ENCODE measurements at regions not wholly inside any gene's neighbourhood (a gene's known extent, or its start where the extent isn't known, plus 50 kb on each side); places are given as distances from the start of the nearest gene placed in this dataset.

DNA sequence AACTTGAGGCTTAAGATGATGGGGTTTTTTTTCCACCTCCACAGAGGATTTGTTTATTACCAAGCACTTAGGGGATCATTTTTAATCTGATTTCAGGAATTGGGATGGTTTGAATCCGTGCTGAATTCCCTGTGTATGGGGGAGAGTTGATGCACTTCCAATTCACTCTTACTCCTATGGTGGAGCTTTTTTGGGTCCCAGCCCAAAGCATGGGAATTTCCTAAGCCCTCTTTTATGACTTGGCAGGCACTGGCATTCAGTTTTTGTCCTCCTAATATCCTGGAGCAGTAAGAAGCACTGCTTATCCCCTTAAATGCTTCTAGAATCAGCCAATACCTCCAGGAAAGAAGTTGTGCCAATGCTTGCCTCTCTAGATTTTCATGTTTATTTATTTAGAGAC, 78.7 kb downstream of the HYCC1 start:
- H3K4me3 Mint-ChIP-seq: no peak overlapping the region
- H3T11ph ChIP-seq (ENCODE audit: low read length): no peak overlapping the region
- no peak overlapping the region for H3K27ac ChIP-seq (ENCODE audit: insufficient read length, low read depth, low read length)
- no peak overlapping the region for H2BK5ac ChIP-seq (ENCODE audit: insufficient read length, low read length)
- H3K23ac ChIP-seq (ENCODE audit: insufficient read length, low read depth, low read length): no peak overlapping the region
- DNase-seq: no peak
- no peak overlapping the region for H3K4me2 ChIP-seq (ENCODE audit: insufficient read depth, insufficient read length, low read length)
- H3K27ac Mint-ChIP-seq: no peak overlapping the region
- no peak overlapping the region for H3K4ac ChIP-seq (ENCODE audit: low read depth, low read length)
- TF ChIP-seq, protein P1, sequence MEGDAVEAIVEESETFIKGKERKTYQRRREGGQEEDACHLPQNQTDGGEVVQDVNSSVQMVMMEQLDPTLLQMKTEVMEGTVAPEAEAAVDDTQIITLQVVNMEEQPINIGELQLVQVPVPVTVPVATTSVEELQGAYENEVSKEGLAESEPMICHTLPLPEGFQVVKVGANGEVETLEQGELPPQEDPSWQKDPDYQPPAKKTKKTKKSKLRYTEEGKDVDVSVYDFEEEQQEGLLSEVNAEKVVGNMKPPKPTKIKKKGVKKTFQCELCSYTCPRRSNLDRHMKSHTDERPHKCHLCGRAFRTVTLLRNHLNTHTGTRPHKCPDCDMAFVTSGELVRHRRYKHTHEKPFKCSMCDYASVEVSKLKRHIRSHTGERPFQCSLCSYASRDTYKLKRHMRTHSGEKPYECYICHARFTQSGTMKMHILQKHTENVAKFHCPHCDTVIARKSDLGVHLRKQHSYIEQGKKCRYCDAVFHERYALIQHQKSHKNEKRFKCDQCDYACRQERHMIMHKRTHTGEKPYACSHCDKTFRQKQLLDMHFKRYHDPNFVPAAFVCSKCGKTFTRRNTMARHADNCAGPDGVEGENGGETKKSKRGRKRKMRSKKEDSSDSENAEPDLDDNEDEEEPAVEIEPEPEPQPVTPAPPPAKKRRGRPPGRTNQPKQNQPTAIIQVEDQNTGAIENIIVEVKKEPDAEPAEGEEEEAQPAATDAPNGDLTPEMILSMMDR (conservative IDR thresholded peaks at IDR 0.05): no peak
- no peak overlapping the region for H2AFZ ChIP-seq (ENCODE audit: low read length)
- no peaks in the 10 kb centered on the region for H3K4me1 ChIP-seq (ENCODE audit: insufficient read depth, low read length)
- H4K5ac ChIP-seq (ENCODE audit: insufficient read length, low read depth, low read length): no peak overlapping the region
- H3K14ac ChIP-seq (ENCODE audit: insufficient read depth, low read length): no peak overlapping the region
- H3K4me1 Mint-ChIP-seq: peaks cover 6 to 17% of the 10 kb centered on the region in 2 experiments
- no peaks in the 10 kb centered on the region for H3K79me1 ChIP-seq (ENCODE audit: insufficient read depth, low read depth, low read length, poor library complexity, severe bottlenecking)
- no peak overlapping the region for H3K18ac ChIP-seq (ENCODE audit: insufficient read length, low read depth, low read length)
- H2BK20ac ChIP-seq (ENCODE audit: low read depth, low read length, poor library complexity, severe bottlenecking): no peak overlapping the region
- no peaks in the 10 kb centered on the region for H3K27me3 Mint-ChIP-seq (ENCODE audit: low read depth)
- no peak overlapping the region for H3K56ac ChIP-seq (ENCODE audit: insufficient read length, low read depth, low read length)
- no peaks in the 10 kb centered on the region for H4K20me1 ChIP-seq (ENCODE audit: control insufficient read depth, insufficient read depth, insufficient read length)
- no peak overlapping the region for H2AK5ac ChIP-seq (ENCODE audit: insufficient read length, low read length)
- H3K9me3 Mint-ChIP-seq: peaks cover 6 to 8% of the 10 kb centered on the region in 2 experiments; a peak in 4 of 5 replicates
- no peak overlapping the region for H3K9ac ChIP-seq (ENCODE audit: extremely low read depth, insufficient read length, low read length)
- WGBS (ENCODE audit: extremely low coverage, insufficient read length, low lambda C conversion rate): no CpG with 5 or more reads among the region's 1 CpG
- no peaks in the 10 kb centered on the region for H3K23me2 ChIP-seq (ENCODE audit: insufficient read length, low read depth, low read length, poor library complexity, severe bottlenecking)
- H2BK120ac ChIP-seq (ENCODE audit: low read depth, low read length, poor library complexity, severe bottlenecking): no peak overlapping the region
- no peak overlapping the region for H2BK12ac ChIP-seq (ENCODE audit: insufficient read length, low read depth, low read length)
- H4K8ac ChIP-seq (replicated peaks; ENCODE audit: insufficient read length, low read depth, low read length): no peak overlapping the region
- no peaks in the 10 kb centered on the region for H3K27me3 ChIP-seq (ENCODE audit: insufficient read depth, low read length)
- no peak overlapping the region for H2BK15ac ChIP-seq (ENCODE audit: low read depth, low read length)
- H3K36me3 Mint-ChIP-seq (ENCODE audit: insufficient read depth in 1 of 3, low read depth in 3 of 3): peaks cover 2 to 10% (median 8%) of the 10 kb centered on the region in 3 experiments; a peak in 5 of 7 replicates
- H4K91ac ChIP-seq (ENCODE audit: insufficient read length, low read depth, low read length): no peak overlapping the region
- no peaks in the 10 kb centered on the region for H3K9me3 ChIP-seq (ENCODE audit: control insufficient read depth, low read depth, low read length)
- no peaks in the 10 kb centered on the region for H3K79me2 ChIP-seq (ENCODE audit: insufficient read depth, low read length)
